ENCODE measurements at regions not wholly inside any gene's neighbourhood (a gene's known extent, or its start where the extent isn't known, plus 50 kb on each side); places are given as distances from the start of the nearest gene placed in this dataset.
"Not testable (repeated sequence)": the region's sequence is repeated elsewhere in the genome, so short reads cannot be mapped to it uniquely, and the experiment has no call there.

- TF ChIP-seq, protein P1, sequence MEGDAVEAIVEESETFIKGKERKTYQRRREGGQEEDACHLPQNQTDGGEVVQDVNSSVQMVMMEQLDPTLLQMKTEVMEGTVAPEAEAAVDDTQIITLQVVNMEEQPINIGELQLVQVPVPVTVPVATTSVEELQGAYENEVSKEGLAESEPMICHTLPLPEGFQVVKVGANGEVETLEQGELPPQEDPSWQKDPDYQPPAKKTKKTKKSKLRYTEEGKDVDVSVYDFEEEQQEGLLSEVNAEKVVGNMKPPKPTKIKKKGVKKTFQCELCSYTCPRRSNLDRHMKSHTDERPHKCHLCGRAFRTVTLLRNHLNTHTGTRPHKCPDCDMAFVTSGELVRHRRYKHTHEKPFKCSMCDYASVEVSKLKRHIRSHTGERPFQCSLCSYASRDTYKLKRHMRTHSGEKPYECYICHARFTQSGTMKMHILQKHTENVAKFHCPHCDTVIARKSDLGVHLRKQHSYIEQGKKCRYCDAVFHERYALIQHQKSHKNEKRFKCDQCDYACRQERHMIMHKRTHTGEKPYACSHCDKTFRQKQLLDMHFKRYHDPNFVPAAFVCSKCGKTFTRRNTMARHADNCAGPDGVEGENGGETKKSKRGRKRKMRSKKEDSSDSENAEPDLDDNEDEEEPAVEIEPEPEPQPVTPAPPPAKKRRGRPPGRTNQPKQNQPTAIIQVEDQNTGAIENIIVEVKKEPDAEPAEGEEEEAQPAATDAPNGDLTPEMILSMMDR (conservative IDR thresholded peaks at IDR 0.05; ENCODE audit: low read depth, low read length): no peak
- H3K4me3 ChIP-seq (ENCODE audit: low read length): no peak overlapping the region
- no peak for DNase-seq (ENCODE audit: low read depth)
Observed at GRCh38 chr13:50650592-50651504, 192.6 kb downstream of the DLEU7 start.

- TF ChIP-seq, protein P1 (conservative IDR thresholded peaks at IDR 0.05; ENCODE audit: low read depth, low read length): no peak
- no peak overlapping the region for H3K4me3 ChIP-seq (ENCODE audit: low read length)
- DNase-seq (ENCODE audit: low read depth): no peak
Observed at GRCh38 chr13:50651922-50652321, 191.6 kb downstream of the DLEU7 start.

DNA sequence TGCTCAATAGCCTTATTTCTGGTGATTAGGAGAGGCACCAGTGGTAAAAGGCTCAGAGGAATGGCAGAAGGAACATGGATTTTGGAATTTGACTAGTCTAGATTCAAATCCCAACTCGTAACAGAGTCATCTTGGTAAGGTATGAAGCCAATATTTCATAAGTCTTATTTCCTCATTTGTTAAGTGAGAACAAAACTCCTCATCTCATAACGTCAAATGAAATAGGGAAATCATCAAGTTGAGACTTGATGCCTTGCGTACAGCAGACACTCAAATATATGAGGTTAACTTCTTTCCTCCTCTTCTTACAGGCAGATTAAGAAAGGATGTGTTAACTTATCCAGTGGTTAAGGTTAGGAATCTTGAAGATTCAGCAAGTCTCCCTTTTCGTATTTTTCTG is 189.2 kb downstream of the DLEU7 start:
- TF ChIP-seq, protein P1 (conservative IDR thresholded peaks at IDR 0.05; ENCODE audit: low read depth, low read length): no peak
- no peak for DNase-seq (ENCODE audit: low read depth)
- no peak overlapping the region for H3K4me3 ChIP-seq (ENCODE audit: low read length)

DNA sequence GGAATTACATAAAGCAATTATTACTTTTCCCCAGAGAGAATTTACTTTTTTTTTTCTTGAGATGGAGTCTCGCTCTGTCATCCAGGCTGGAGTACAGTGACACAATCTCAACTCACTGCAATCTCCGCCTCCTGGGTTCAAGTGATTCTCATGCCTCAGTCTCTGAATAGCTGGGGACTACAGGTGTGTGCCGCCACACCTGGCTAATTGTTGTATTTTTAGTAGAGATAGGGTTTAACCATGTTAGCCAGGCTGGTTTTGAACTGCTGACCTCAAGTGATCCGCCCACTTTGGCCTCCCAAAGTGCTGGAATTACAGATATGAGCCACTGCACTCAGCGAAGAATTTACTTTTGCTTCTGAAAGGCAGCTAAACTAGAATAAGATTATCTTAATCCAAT is 181.6 kb downstream of the DLEU7 start:
- DNase-seq (ENCODE audit: low read depth); H3K4me3 ChIP-seq (ENCODE audit: low read length): not testable (repeated sequence)

- no peak overlapping the region for H3K4me3 ChIP-seq (ENCODE audit: low read length)
- TF ChIP-seq, protein P1 (conservative IDR thresholded peaks at IDR 0.05; ENCODE audit: low read depth, low read length): no peak
- DNase-seq (ENCODE audit: low read depth): no peak
Observed at GRCh38 chr13:50664951-50665350, 178.5 kb downstream of the DLEU7 start.

GRCh38 chr13:50668049-50668448 is 175.4 kb downstream of the DLEU7 start:
- no peak for DNase-seq (ENCODE audit: low read depth)

DNA sequence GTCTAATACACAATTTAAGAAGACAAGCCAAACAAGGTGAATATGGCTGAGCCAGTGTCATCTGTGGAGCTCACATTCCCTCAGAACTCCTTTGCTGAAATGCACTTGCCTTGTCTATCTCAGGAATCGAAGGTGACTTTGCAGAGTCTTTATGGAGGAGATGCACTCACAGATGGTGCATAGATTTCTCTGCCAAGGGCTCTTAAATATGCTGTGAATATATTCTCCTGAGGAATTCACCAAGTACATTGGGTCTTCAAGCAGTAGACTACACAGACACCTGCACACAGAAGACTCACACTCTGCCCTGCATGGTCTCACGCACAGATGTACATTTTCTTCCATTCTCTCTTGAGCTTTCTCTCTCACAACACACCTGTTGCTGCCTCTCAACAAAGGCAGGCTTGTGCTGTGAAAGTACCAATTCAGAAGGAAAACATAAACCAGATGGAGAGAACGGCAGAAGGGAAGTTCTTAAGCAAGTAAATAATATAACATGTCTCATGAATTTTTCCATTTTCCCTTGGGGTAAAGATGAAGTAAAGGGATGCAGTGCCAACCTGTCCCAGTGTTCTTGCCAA is 174.7 kb downstream of the DLEU7 start:
- TF ChIP-seq, protein P1 (conservative IDR thresholded peaks at IDR 0.05; ENCODE audit: low read depth, low read length): no peak
- DNase-seq (ENCODE audit: low read depth): no peak
- H3K4me3 ChIP-seq (ENCODE audit: low read length): no peak overlapping the region

More at GRCh38 chr13:50668049-50668448, 175.4 kb downstream of the DLEU7 start:
- TF ChIP-seq, protein P1 (conservative IDR thresholded peaks at IDR 0.05; ENCODE audit: low read depth, low read length): no peak
- no peak overlapping the region for H3K4me3 ChIP-seq (ENCODE audit: low read length)
